SK-N-SH (cell line): ENCODE measurements at regions not wholly inside any gene's neighbourhood (a gene's known extent, or its start where the extent isn't known, plus 50 kb on each side); places are given as distances from the start of the nearest gene placed in this dataset.

Experiments
- CTCF ChIA-PET: fragments of 300-600, 350-600 bp; formaldehyde crosslinking; extraction: SDS; loops from one replicate; lab custom pipeline; 2021; lab: Yijun Ruan, JAX
- POLR2A ChIA-PET: fragments of 350-600 bp; sonication (Branson Sonifier 250); formaldehyde crosslinking; extraction: SDS; loops from one replicate; lab custom pipeline; 2020; ENCODE audit warnings: antibody characterized with exemption, inconsistent platforms; lab: Yijun Ruan, JAX
- DNase-seq: peaks from one replicate; pipeline ENCODE4 v3.0.0; 2012
- H2AFZ ChIP-seq: fragments of 200-600 bp; sonication (generic); 2 replicates; pipeline ENCODE4 v1.8.1; 2016; ENCODE audit warnings: antibody characterized with exemption, mild to moderate bottlenecking, low read depth
- H3F3A ChIP-seq: fragments of 200-600 bp; sonication (generic); replicated peaks from 2 replicates; pipeline ENCODE3; 2016; ENCODE audit warnings: antibody characterized with exemption, mild to moderate bottlenecking; ENCODE audit not compliant: insufficient read depth
- H3K27ac ChIP-seq, 2 experiments: fragments of 200-500 bp in 1 of 2; fragments of 200-600 bp in 1 of 2; sonication (Bioruptor generic) in 1 of 2; sonication (generic), shearing (Covaris generic) in 1 of 2; 2 replicates each; pipeline versions ENCODE4 v1.5.1 to v1.6.1; 2014 to 2016; ENCODE audit warnings: low read depth in 2 of 2, inconsistent platforms in 1 of 2, low read length in 1 of 2, mild to moderate bottlenecking in 1 of 2, mixed read lengths in 1 of 2
- H3K27me3 ChIP-seq: fragments of 200-600 bp; sonication (generic), shearing (Covaris generic); 2 replicates; pipeline ENCODE4 v1.6.1; 2016; ENCODE audit warnings: mixed run types; ENCODE audit not compliant: insufficient read depth
- H3K36me3 ChIP-seq, 2 experiments: fragments of 200-500 bp in 1 of 2; fragments of 200-600 bp in 1 of 2; sonication (Bioruptor generic) in 1 of 2; sonication (generic) in 1 of 2; replicated peaks in 1 of 2; 2 replicates each; pipeline versions ENCODE3 to v1.5.1; 2014 to 2016; ENCODE audit warnings: low read length in 1 of 2, mild to moderate bottlenecking in 1 of 2; ENCODE audit not compliant: insufficient read depth in 2 of 2, control insufficient read depth in 1 of 2
- H3K4me1 ChIP-seq, 2 experiments: fragments of 200-500 bp in 1 of 2; fragments of 200-600 bp in 1 of 2; sonication (Bioruptor generic) in 1 of 2; sonication (generic), shearing (Covaris generic) in 1 of 2; 2 replicates each; pipeline versions ENCODE4 v1.5.1 to v1.6.1; 2014 to 2016; ENCODE audit warnings: low read depth in 1 of 2, low read length in 1 of 2, mixed run types in 1 of 2; ENCODE audit not compliant: insufficient read depth in 2 of 2, control insufficient read depth in 1 of 2
- H3K4me2 ChIP-seq: fragments of 200-600 bp; sonication (generic), shearing (Covaris generic); 2 replicates; pipeline ENCODE4 v1.6.1; 2017; ENCODE audit warnings: mixed run types
- H3K4me3 ChIP-seq, 2 experiments: fragments of 200-500 bp in 1 of 2; fragments of 200-600 bp in 1 of 2; sonication (Bioruptor generic) in 1 of 2; sonication (generic), shearing (Covaris generic) in 1 of 2; 2 replicates each; pipeline versions ENCODE4 v1.5.1 to v1.8.1; 2014 to 2016; ENCODE audit warnings: low read depth in 2 of 2, inconsistent platforms in 1 of 2, low read length in 1 of 2, mild to moderate bottlenecking in 1 of 2, mixed read lengths in 1 of 2, moderate library complexity in 1 of 2
- H3K79me2 ChIP-seq: fragments of 200-600 bp; sonication (generic); 2 replicates; pipeline ENCODE4 v1.8.1; 2017; ENCODE audit warnings: mild to moderate bottlenecking; ENCODE audit not compliant: insufficient read depth
- H3K9ac ChIP-seq: fragments of 200-600 bp; sonication (generic); 2 replicates; pipeline ENCODE4 v1.6.1; 2017; ENCODE audit warnings: mixed run types
- H3K9me2 ChIP-seq: fragments of 200-600 bp; sonication (generic); 2 replicates; pipeline ENCODE4 v1.6.1; 2017; ENCODE audit warnings: mixed run types
- H3K9me3 ChIP-seq: fragments of 200-600 bp; sonication (generic); 2 replicates; pipeline ENCODE4 v1.6.1; 2017; ENCODE audit warnings: mixed run types, mild to moderate bottlenecking, moderate library complexity
- H4K20me1 ChIP-seq: fragments of 200-600 bp; sonication (generic); 2 replicates; pipeline ENCODE4 v1.6.1; 2017; ENCODE audit warnings: mild to moderate bottlenecking, mixed run types; ENCODE audit not compliant: insufficient read depth
- ELF1 ChIP-seq: IDR thresholded peaks from 2 replicates; pipeline ENCODE4 v1.4.0; 2012
- EP300 ChIP-seq, 2 experiments: IDR thresholded peaks; 2 replicates each; pipeline versions ENCODE4 v1.4.0 to v1.6.1; 2012; ENCODE audit warnings: borderline replicate concordance in 1 of 2, low read depth in 1 of 2, low read length in 1 of 2
- EZH2phosphoT487 ChIP-seq: fragments of 200-600 bp; sonication (generic); IDR thresholded peaks from 2 replicates; pipeline ENCODE4 v1.6.1; 2017; ENCODE audit warnings: low read depth, mixed run types, mild to moderate bottlenecking, antibody characterized with exemption, moderate library complexity, borderline replicate concordance
- FOSL2 ChIP-seq: IDR thresholded peaks from 2 replicates; pipeline ENCODE4 v1.4.0; 2012; ENCODE audit warnings: low read depth, mild to moderate bottlenecking, moderate library complexity, borderline replicate concordance
- FOXJ3 ChIP-seq: sonication (generic); formaldehyde crosslinking; IDR thresholded peaks from 2 replicates; pipeline ENCODE4 v1.5.1; 2020; ENCODE audit warnings: mild to moderate bottlenecking, missing genetic modification reagents
- MAX ChIP-seq: IDR thresholded peaks from 2 replicates; pipeline ENCODE4 v1.4.0; 2012; ENCODE audit warnings: low read depth
- MEF2A ChIP-seq: IDR thresholded peaks from 2 replicates; pipeline ENCODE4 v1.4.0; 2012; ENCODE audit warnings: low read depth, borderline replicate concordance
- NFIC ChIP-seq: IDR thresholded peaks from 2 replicates; pipeline ENCODE4 v1.4.0; 2012; ENCODE audit warnings: borderline replicate concordance
- PBX3 ChIP-seq: IDR thresholded peaks from 2 replicates; pipeline ENCODE4; 2012
- RAD21 ChIP-seq: IDR thresholded peaks from 2 replicates; pipeline ENCODE4 v1.6.1; 2012; ENCODE audit warnings: mild to moderate bottlenecking, low read length
- RCOR1 ChIP-seq: fragments of 150-350 bp; IDR thresholded peaks from 2 replicates; pipeline ENCODE4 v1.6.1; 2017; ENCODE audit warnings: antibody characterized with exemption, low read length
- SIN3A ChIP-seq: IDR thresholded peaks from 2 replicates; pipeline ENCODE4 v1.6.1; 2012; ENCODE audit warnings: low read depth, mild to moderate bottlenecking, low read length, moderate library complexity, borderline replicate concordance
- TEAD4 ChIP-seq: IDR thresholded peaks from 2 replicates; pipeline ENCODE4 v1.4.0; 2012; ENCODE audit warnings: mild to moderate bottlenecking, borderline replicate concordance; ENCODE audit not compliant: insufficient read depth
- WGBS: methylation state at CpG from one replicate; pipeline ENCODE4 v1.1.6; 2017; ENCODE audit warnings: low lambda C conversion rate; 5-methylcytosine and 5-hydroxymethylcytosine counted together
- TF ChIP-seq, protein P1 (sequence below): IDR thresholded peaks from 2 replicates; pipeline ENCODE4 v1.6.1; 2012; ENCODE audit warnings: mild to moderate bottlenecking, low read depth, low read length, moderate library complexity
- TF ChIP-seq, protein P2 (sequence below): fragments of 150-350 bp; IDR thresholded peaks from 2 replicates; pipeline ENCODE4 v1.6.1; 2017; ENCODE audit warnings: antibody characterized with exemption, low read length, low read depth, borderline replicate concordance

GRCh38 chr14:103220134-103220981 lies 97.1 kb downstream of the TNFAIP2 start:
- Histone ChIP-seq H3K27me3 (no peaks in the 10 kb centered on the region), H3K79me2 (no peaks in the 10 kb centered on the region), H3K4me1 (no peaks in the 10 kb centered on the region), H3K4me3 (peak overlapping the region in 1 of 2 experiments; percentile 21; a peak in 2 of 4 replicates), H3K9ac (no peak overlapping the region), H3K36me3 (no peaks in the 10 kb centered on the region), H4K20me1 (no peaks in the 10 kb centered on the region), H3K9me3 (no peaks in the 10 kb centered on the region), H3K27ac (no peak overlapping the region), H3K4me2 (no peak overlapping the region), H2AFZ (no peak overlapping the region), H3K9me2 (no peaks in the 10 kb centered on the region), H3F3A (no peaks in the 10 kb centered on the region)
- POLR2A ChIA-PET = no interaction called here
- peak; percentile 58 for DNase-seq
- 73% methylated on average over 37 of the region's 92 CpGs for WGBS
- TF ChIP-seq RCOR1 = no peak
- TF ChIP-seq RAD21 = no peak
- no peak for TF ChIP-seq FOXJ3
- TF ChIP-seq MEF2A = no peak
- TF ChIP-seq SIN3A = no peak
- TF ChIP-seq NFIC = no peak
- TF ChIP-seq FOSL2 = no peak
- no peak for TF ChIP-seq PBX3
- no peak for TF ChIP-seq TEAD4
- CTCF ChIA-PET = no interaction called here

DNA sequence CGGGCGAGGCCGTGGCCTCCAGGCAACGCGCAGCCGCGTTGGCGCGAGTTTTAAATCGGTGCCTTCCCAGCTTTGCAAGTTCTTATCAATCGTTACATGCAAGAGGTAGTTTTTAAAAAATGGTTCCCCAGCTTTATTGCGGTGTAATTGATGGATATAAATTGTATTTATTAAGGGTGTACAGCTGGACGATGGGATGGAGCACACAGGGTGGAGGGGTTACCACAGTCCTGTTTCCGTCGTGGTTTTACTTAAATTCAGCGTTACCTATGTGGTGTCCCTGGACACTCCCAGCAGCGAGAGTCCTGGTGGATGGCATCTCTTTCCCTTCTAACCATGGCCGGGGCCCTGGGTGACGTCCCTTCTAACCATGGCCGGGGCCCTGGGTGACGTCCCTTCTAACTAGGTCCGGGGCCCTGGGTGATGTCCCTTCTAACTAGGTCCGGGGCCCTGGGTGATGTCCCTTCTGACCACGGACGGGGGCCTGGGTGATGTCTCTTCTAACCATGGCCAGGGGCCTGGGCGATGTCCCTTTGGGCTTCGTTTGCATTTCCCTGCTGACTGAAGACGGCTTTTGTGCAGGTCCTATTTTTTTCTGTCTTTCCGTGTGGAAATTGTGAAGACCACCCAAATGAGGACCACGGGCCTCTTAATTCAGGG lies 97.9 kb downstream of the TNFAIP2 start:
- WGBS = 80% methylated on average over 27 of the region's 30 CpGs
- no peak for DNase-seq

More for the DNA sequence above, 97.9 kb downstream of the TNFAIP2 start:
- POLR2A ChIA-PET = no interaction called here
- no peak overlapping the region for H2AFZ ChIP-seq
- no peaks in the 10 kb centered on the region for H3K79me2 ChIP-seq
- H3K36me3 ChIP-seq = no peaks in the 10 kb centered on the region
- no peak overlapping the region for H3K9ac ChIP-seq
- no peak overlapping the region for H3K4me2 ChIP-seq
- no peaks in the 10 kb centered on the region for H3K27me3 ChIP-seq
- CTCF ChIA-PET = no interaction called here
- H3K9me2 ChIP-seq = no peaks in the 10 kb centered on the region
- H3K27ac ChIP-seq = no peak overlapping the region
- no peak for TF ChIP-seq ELF1
- no peak for TF ChIP-seq EP300 (IDR thresholded peaks at IDR 0.05; ENCODE audit: borderline replicate concordance in 1 of 2, low read depth in 1 of 2, low read length in 1 of 2)
- TF ChIP-seq, protein P1, sequence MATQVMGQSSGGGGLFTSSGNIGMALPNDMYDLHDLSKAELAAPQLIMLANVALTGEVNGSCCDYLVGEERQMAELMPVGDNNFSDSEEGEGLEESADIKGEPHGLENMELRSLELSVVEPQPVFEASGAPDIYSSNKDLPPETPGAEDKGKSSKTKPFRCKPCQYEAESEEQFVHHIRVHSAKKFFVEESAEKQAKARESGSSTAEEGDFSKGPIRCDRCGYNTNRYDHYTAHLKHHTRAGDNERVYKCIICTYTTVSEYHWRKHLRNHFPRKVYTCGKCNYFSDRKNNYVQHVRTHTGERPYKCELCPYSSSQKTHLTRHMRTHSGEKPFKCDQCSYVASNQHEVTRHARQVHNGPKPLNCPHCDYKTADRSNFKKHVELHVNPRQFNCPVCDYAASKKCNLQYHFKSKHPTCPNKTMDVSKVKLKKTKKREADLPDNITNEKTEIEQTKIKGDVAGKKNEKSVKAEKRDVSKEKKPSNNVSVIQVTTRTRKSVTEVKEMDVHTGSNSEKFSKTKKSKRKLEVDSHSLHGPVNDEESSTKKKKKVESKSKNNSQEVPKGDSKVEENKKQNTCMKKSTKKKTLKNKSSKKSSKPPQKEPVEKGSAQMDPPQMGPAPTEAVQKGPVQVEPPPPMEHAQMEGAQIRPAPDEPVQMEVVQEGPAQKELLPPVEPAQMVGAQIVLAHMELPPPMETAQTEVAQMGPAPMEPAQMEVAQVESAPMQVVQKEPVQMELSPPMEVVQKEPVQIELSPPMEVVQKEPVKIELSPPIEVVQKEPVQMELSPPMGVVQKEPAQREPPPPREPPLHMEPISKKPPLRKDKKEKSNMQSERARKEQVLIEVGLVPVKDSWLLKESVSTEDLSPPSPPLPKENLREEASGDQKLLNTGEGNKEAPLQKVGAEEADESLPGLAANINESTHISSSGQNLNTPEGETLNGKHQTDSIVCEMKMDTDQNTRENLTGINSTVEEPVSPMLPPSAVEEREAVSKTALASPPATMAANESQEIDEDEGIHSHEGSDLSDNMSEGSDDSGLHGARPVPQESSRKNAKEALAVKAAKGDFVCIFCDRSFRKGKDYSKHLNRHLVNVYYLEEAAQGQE = no peak
- TF ChIP-seq EZH2phosphoT487 = no peak
- TF ChIP-seq, protein P2, sequence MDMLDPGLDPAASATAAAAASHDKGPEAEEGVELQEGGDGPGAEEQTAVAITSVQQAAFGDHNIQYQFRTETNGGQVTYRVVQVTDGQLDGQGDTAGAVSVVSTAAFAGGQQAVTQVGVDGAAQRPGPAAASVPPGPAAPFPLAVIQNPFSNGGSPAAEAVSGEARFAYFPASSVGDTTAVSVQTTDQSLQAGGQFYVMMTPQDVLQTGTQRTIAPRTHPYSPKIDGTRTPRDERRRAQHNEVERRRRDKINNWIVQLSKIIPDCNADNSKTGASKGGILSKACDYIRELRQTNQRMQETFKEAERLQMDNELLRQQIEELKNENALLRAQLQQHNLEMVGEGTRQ = no peak
- TF ChIP-seq MAX = no peak
- TF ChIP-seq PBX3 = no peak
- H4K20me1 ChIP-seq = no peaks in the 10 kb centered on the region
- H3K4me1 ChIP-seq = no peaks in the 10 kb centered on the region
- H3K4me3 ChIP-seq = peak overlapping the region in 1 of 2 experiments; percentile 21; a peak in 2 of 4 replicates
- no peaks in the 10 kb centered on the region for H3K9me3 ChIP-seq
- no peaks in the 10 kb centered on the region for H3F3A ChIP-seq
